Astrocyte of the spinal cord (primary cell): ENCODE measurements at regions not wholly inside any gene's neighbourhood (a gene's known extent, or its start where the extent isn't known, plus 50 kb on each side); places are given as distances from the start of the nearest gene placed in this dataset.

Source experiments
- DNase-seq: peaks from one replicate; pipeline ENCODE4 v3.0.0; 2011; ENCODE audit warnings: low read depth, low spot score
- H3K4me3 ChIP-seq: 2 replicates; pipeline ENCODE4 v1.5.1; 2011; ENCODE audit warnings: low read depth, mild to moderate bottlenecking, low read length, moderate library complexity
- in situ Hi-C: cut with HindIII; loops from 2 replicates; pipeline ENCODE4 v1.10.0; 2017; ENCODE audit warnings: low sequenced_read_pairs
- TF ChIP-seq, protein P1 (sequence below): IDR thresholded peaks from 2 replicates; pipeline ENCODE4 v1.5.1; 2012; ENCODE audit warnings: low read depth, mild to moderate bottlenecking, low read length, inconsistent platforms

DNA sequence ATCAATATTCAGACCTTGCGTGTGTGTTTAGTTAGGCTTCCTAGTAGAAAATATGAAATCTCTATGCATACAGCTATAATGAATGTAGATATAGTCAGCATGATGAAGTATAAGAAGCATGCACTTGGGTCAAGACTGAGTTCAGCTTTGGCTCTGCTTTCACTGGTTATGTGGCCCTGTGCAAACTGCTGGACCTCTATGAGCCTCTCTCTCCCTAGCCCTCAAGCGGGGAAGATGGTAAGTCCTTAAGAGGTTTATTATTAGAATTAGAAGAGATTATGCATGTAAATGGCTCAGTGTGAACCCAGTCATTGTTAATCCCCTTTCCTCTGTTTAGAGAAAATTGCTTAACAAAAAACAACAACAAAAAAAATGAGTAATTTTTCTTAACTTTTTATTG lies 178.8 kb upstream of the NXPH2 start:
- H3K4me3 ChIP-seq = no peak overlapping the region
- TF ChIP-seq, protein P1, sequence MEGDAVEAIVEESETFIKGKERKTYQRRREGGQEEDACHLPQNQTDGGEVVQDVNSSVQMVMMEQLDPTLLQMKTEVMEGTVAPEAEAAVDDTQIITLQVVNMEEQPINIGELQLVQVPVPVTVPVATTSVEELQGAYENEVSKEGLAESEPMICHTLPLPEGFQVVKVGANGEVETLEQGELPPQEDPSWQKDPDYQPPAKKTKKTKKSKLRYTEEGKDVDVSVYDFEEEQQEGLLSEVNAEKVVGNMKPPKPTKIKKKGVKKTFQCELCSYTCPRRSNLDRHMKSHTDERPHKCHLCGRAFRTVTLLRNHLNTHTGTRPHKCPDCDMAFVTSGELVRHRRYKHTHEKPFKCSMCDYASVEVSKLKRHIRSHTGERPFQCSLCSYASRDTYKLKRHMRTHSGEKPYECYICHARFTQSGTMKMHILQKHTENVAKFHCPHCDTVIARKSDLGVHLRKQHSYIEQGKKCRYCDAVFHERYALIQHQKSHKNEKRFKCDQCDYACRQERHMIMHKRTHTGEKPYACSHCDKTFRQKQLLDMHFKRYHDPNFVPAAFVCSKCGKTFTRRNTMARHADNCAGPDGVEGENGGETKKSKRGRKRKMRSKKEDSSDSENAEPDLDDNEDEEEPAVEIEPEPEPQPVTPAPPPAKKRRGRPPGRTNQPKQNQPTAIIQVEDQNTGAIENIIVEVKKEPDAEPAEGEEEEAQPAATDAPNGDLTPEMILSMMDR = no peak
- no peak for DNase-seq
- in situ Hi-C loops = no loop called here

DNA sequence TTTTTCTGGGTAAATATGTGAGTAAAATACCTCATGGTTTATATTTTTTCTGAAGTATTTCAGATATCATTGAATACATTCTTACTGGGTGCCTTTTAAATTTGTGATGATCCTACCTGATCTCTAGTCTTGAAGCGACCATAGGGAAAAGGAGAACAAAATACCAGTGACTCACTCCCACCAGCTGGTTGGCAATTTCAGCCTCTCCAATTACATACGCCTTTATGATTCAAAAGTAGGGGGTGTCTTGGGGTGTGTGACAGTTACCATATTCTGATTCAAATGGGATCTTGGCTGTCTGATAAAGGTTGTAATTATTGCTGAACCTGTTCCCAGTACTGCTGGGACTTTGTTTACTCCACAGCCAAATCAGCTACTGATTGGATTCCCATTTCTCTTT lies 175.9 kb upstream of the NXPH2 start:
- in situ Hi-C loops = no loop called here
- peak; percentile 20 for DNase-seq
- TF ChIP-seq, protein P1 = no peak
- H3K4me3 ChIP-seq = no peak overlapping the region

DNA sequence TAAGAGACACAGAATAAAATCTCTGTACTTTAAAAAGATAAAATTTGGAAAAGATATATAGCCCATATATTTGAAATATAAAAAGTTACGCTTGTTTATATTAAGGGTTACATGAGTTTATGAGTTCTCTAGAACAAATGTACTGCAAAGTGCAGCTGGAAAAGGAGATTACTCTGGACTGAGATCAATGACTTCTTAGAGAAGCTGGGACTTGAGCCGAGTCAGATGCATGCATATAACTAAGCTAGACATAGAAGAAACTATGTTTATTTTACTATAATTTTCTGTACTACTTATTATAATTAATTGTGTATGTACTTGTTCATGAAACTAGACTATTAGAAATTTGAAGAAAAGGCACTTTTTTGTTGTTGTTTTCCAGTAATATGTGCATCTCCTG lies 170.3 kb upstream of the NXPH2 start:
- DNase-seq = no peak
- TF ChIP-seq, protein P1 = no peak
- in situ Hi-C loops = no loop called here
- no peak overlapping the region for H3K4me3 ChIP-seq

DNA sequence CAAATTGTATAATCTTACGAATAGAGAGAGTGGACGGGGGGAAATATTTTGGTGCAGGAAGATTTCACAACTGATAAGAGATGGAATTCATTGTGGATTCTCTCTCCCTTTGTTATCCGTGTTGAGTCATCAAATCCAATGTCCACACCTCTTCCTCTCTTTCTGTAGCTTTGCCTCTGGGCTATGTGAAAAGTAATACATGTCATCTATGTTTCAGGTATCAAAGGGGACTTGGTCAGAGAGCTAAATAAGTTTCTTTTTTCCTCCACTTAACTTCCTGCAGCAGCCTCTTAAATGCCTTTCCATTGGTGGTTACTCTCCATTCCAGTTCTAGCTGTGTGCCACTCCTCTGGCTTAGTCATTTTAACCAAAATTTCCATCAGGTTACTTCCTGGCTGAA lies 169.3 kb upstream of the NXPH2 start:
- DNase-seq = no peak
- no peak overlapping the region for H3K4me3 ChIP-seq
- TF ChIP-seq, protein P1 = no peak
- in situ Hi-C loops = no loop called here

DNA sequence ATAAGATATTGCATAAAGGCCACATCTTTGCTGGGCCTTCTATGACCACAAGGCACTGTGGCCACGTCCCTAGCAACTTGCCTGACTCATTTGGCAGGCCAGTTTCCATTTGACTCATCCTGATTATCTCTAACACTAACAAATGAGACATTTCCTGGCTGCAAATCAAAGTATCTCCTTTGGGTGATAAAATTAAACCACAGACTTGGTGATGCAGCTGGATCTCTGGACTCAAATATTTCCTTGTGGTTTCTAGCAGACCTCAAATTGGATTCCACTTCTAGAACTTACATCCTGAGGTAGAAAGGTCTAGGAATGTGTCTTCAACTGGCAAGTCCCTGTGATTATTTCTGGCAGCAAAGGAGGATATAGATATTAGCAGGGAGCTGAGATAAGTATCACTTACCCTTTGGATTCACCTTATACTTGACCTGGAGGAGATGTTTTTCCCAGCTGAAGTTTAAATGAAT lies 167.9 kb upstream of the NXPH2 start:
- H3K4me3 ChIP-seq = no peak overlapping the region
- DNase-seq = peak; percentile 99
- TF ChIP-seq, protein P1 = no peak
- in situ Hi-C loops = no loop called here

DNA sequence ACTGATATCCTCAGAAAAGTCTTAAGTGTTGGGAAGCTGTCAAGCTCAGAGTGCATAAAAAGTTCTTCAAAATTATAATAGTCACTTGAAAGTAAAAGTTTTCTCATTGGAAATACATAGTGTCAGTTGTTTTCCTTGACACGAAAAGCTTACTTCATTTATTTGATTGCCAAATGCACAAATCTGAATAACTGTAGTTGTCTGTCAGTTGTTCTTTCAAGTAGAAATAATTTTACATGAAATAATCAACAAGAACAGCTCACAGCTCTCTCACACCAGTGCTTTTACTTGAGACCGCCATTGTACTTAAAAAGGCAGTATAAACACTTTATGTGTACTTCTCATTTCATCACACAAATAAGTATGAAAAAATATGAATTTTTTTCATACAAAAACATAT lies 163.3 kb upstream of the NXPH2 start:
- in situ Hi-C loops = no loop called here
- H3K4me3 ChIP-seq = no peak overlapping the region
- TF ChIP-seq, protein P1 = no peak
- DNase-seq = no peak

DNA sequence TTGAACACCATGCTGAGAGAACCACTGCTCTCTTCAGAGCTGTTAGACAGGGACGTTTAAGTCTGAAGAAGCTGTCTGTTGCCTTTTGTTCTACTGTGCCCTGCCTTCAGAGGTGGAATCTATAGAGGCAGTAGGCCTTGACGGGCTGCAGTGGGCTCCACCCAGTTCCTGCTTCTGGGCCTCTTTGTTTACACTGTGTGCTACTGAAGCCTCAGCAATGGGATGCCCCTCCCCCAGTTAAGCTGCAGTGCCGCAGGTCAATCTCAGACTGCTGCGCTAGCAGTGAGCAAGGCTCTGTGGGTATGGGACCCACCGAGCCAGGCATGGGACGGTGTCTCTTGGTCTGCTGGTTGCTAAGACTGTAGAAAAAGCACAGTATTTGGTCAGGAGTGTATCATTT lies 162.3 kb upstream of the NXPH2 start:
- in situ Hi-C loops = no loop called here

More for the DNA sequence above, 162.3 kb upstream of the NXPH2 start:
- DNase-seq = no peak
- TF ChIP-seq, protein P1 = no peak
- no peak overlapping the region for H3K4me3 ChIP-seq
